Activated CD4-positive, CD25-positive, alpha-beta regulatory T cell treated with anti-CD3 and anti-CD28 coated beads, Interleukin-2, amount 50 U/mL, for 16 hours (primary cell): ENCODE measurements at regions not wholly inside any gene's neighbourhood (a gene's known extent, or its start where the extent isn't known, plus 50 kb on each side); places are given as distances from the start of the nearest gene placed in this dataset.
"Not testable (repeated sequence)": the region's sequence is repeated elsewhere in the genome, so short reads cannot be mapped to it uniquely, and the experiment has no call there.

Experiments used
- DNase-seq: peaks from one replicate; pipeline ENCODE4 v3.0.0-alpha.2; 2020; ENCODE audit warnings: low read depth, low spot score

- not testable (repeated sequence) for DNase-seq
These were observed 150.2 kb upstream of the PRSS12 start for GRCh38 chr4:118502967-118503366.

- not testable (repeated sequence) for DNase-seq
These were observed 152.1 kb upstream of the PRSS12 start for GRCh38 chr4:118504927-118505326.

GRCh38 chr4:118505491-118505890 is 152.7 kb upstream of the PRSS12 start:
- DNase-seq, result not testable (repeated sequence)

GRCh38 chr4:118512870-118513269 is 160.1 kb upstream of the PRSS12 start:
- not testable (repeated sequence) for DNase-seq

- DNase-seq, result not testable (repeated sequence)
These were observed 161.5 kb upstream of the PRSS12 start for GRCh38 chr4:118514332-118514731.

- not testable (repeated sequence) for DNase-seq
These were observed 163.3 kb upstream of the PRSS12 start for GRCh38 chr4:118516107-118516506.

- not testable (repeated sequence) for DNase-seq
These were observed 155.1 kb upstream of the METTL14 start for GRCh38 chr4:118530107-118530506.

- not testable (repeated sequence) for DNase-seq
These were observed 153.2 kb upstream of the METTL14 start for GRCh38 chr4:118531947-118532346.

- DNase-seq, result not testable (repeated sequence)
These were observed 149.4 kb upstream of the METTL14 start for GRCh38 chr4:118535788-118536187.

GRCh38 chr4:118539412-118540077 is 145.6 kb upstream of the METTL14 start:
- not testable (repeated sequence) for DNase-seq

- DNase-seq, result not testable (repeated sequence)
These were observed 128.6 kb upstream of the METTL14 start for GRCh38 chr4:118556576-118556975.

GRCh38 chr4:118557298-118557851 is 127.8 kb upstream of the METTL14 start:
- no peak for DNase-seq

GRCh38 chr4:118558188-118558587 is 127.0 kb upstream of the METTL14 start:
- DNase-seq, result not testable (repeated sequence)

- not testable (repeated sequence) for DNase-seq
These were observed 123.6 kb upstream of the METTL14 start for GRCh38 chr4:118561559-118561958.

GRCh38 chr4:118566003-118566513 is 119.1 kb upstream of the METTL14 start:
- DNase-seq, result not testable (repeated sequence)

GRCh38 chr4:118572991-118573390 is 112.2 kb upstream of the METTL14 start:
- not testable (repeated sequence) for DNase-seq

GRCh38 chr4:118574251-118574913 is 110.8 kb upstream of the METTL14 start:
- DNase-seq, result not testable (repeated sequence)

- DNase-seq, result not testable (repeated sequence)
These were observed 110.1 kb upstream of the METTL14 start for GRCh38 chr4:118575057-118575456.

GRCh38 chr4:118575726-118576125 is 109.5 kb upstream of the METTL14 start:
- DNase-seq, result not testable (repeated sequence)

GRCh38 chr4:118576709-118577219 is 108.4 kb upstream of the METTL14 start:
- not testable (repeated sequence) for DNase-seq

GRCh38 chr4:118585015-118585414 is 100.2 kb upstream of the METTL14 start:
- DNase-seq, result no peak

GRCh38 chr4:118586357-118586790 is 98.8 kb upstream of the METTL14 start:
- no peak for DNase-seq
